Choroid plexus epithelial cell (primary cell): ENCODE measurements at regions not wholly inside any gene's neighbourhood (a gene's known extent, or its start where the extent isn't known, plus 50 kb on each side); places are given as distances from the start of the nearest gene placed in this dataset.

Experiments
- DNase-seq: peaks from one replicate; pipeline ENCODE4 v3.0.0-alpha.2; 2010; ENCODE audit warnings: low read depth
- H3K4me3 ChIP-seq: 2 replicates; pipeline ENCODE4 v1.5.1; 2011; ENCODE audit warnings: low read depth, mild to moderate bottlenecking, control low read depth, low read length, moderate library complexity
- CTCF ChIP-seq: conservative IDR thresholded peaks from 2 replicates; pipeline ENCODE4 v1.5.1; 2011; ENCODE audit warnings: low read depth, mild to moderate bottlenecking, control low read depth, inconsistent platforms, low read length, moderate library complexity

DNA sequence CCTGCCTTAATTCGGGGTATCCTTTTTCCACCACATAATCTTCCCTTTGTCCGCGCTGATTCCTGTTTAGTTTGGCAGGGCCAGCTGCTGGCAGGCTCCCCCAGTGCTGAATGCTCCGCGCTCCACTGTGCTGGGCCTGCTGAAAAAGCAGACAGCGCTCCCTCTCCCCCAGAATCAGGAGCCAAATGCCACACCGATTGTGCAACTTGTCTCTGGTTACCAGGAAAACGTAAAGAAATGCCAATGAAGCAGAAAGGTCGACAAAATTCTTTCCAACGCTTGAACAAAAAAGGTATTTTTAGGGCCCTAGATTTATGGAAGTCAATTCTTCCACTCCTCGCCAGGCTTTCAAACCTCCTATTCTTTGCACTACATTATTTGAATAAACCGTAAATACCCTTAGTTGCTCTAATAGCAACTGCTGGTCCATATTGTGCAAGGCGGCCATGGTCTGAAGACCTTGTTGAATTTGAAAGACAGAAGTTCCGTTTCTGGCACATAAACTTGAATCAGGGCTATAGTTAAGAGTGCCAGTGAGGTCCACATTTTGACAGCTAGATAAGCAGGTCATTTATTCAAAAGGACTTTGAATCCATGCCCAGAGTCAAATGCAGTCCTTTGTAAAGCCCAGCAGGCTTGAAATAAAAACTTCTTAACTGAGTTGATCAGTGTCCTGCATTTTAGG, 206.7 kb upstream of the RFC3 start:
- no peak for TF ChIP-seq CTCF
- peak; percentile 86 for DNase-seq
- peak overlapping the region; percentile 41 for H3K4me3 ChIP-seq

DNA sequence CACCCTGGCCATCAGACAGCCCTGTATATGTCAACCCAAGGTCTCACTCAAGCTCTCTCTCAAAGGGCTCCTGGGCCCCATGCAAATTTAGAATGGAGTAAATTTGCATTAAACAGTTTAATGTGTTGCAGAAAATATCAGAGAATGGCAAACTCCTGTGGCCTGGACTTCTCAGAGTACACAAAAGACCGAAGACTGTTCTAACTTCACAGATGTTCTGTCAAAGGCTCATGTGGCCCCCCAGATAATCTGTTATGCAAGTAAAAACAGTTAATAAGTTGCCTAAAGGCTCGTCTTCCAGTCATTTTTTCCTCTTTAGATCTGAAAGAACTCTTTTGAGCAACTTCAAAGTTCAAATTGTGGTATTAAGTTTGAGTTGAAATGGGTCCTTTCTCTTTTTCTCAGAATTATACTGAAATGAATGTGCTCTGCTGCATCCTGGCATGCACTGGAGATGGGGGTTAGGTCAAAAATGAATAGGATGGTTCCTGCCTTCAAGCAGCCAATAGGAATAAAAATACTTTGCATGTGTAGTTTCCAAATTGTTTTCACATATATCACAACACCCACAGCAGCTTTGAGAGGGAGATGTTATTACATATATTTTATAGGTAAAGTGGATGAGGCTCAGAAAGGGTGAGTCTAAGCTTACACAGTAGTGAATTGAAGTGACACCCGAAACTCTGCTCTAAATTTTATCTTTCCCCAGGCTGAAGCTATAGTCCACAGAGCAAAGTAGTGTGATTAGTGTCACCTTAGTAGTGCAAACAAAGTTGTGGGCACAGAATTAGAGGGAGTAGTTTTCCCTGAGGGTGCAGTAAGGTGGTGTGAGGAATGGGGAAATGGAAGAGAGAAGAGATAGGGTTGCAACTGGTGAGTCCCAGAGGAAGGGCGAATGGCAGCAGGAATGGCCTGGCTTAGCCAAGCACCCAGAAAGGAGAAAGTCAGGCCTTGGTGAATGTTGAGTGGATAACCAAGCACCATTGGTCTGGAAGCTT, 205.0 kb upstream of the RFC3 start:
- no peak overlapping the region for H3K4me3 ChIP-seq
- TF ChIP-seq CTCF, result no peak
- DNase-seq, result no peak

DNA sequence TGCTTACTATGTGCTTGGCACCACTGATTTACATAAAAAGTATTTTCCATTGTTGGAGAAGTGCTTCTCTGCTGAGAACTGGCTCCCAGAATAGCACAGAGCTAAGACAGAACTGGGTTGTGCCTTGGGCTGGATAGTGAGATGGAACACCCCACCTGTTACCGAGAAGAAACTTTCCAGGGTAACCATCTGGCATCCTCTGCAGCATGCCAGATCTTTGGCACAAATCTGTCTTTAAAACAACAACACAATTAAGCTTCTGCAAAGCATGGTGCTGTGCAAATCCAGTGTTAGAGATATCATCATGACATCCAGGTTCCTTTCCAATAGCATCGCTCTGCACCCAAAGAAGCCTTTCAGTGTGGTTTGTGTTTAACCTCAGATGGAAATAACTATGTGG, 202.5 kb upstream of the RFC3 start:
- H3K4me3 ChIP-seq, result no peak overlapping the region
- DNase-seq, result no peak
- no peak for TF ChIP-seq CTCF

DNA sequence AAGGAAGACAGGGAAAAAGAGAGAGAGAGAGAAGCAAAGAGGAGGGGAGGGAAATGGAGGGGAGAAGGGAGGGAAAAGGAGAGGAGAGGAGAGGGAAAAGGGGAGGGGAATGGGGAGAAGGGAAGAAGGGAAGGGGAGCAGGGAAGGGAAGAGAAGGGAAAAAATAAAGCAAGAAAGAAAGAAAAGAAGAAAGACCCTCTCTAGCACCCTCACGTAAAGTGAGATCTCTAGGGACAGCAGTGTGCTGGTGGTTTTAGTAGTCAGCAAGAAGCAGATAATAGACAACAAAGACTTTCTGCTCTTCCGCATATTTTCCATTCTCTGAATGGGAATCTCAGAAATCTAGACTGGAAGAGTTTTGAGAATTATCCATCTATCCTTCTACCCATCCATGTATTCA, 201.8 kb upstream of the RFC3 start:
- no peak for TF ChIP-seq CTCF
- no peak for DNase-seq
- H3K4me3 ChIP-seq, result no peak overlapping the region

DNA sequence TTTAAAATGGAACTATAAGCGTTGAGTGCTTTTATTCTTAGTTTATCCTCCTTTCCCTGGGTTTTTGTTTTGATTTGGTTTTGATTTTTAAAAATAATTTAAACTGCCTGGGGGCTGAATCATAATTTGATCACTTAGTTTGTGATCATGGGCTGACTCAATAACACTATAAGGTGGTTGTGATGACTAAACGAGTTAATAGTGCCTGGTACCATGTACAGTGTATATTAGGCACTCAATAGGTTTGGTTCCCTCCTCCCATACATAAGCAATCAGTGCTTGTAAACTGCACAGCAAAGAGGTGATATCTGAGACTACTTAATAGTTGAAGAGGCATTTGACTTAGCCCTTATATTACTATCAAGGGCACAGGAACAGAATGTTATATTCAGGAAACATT, 200.9 kb upstream of the RFC3 start:
- H3K4me3 ChIP-seq, result no peak overlapping the region
- no peak for DNase-seq
- TF ChIP-seq CTCF, result no peak

- no peak for TF ChIP-seq CTCF
- H3K4me3 ChIP-seq, result no peak overlapping the region
- DNase-seq, result no peak
Measured at GRCh38 chr13:33624253-33624652, 193.7 kb upstream of the RFC3 start.
